ENCODE measurements at regions not wholly inside any gene's neighbourhood (a gene's known extent, or its start where the extent isn't known, plus 50 kb on each side); places are given as distances from the start of the nearest gene placed in this dataset.
"Not testable (repeated sequence)": the region's sequence is repeated elsewhere in the genome, so short reads cannot be mapped to it uniquely, and the experiment has no call there.

DNA sequence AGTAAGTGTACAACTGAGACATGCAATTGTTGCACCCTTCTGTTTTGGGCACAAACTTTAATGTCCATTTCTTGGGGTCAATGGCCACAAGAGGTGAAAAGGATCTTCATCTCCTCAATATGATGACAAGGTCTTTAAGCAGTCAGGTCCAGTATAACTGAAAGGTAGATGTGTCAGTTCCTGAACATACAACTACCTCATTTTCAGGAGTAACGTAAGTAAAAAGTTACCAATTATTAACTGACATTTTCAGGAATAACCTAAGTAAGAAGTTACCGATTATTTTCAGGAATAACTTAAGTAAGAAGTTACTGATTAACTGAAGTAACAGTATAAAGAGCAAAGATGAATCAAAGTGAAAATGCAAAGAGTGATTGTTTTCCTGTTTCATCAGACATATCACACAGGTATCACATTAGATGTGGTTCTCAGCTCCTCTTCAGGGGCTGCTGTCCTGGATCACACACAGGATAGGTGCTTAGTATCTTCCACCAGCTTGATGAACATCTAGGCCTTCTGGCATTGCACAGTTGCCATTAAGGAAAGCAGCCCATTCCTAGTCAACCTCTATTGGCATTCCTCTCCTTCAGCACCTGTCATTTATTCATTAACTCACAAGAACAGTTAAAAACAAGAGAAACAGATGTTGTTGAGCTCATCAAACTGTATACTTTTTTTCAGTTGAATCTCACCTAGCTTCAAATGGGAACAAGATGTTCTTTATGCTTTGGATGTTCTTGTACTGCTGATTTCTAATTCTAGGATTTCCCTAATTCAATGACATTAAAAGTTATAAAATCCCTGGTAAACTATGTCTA lies 200.0 kb downstream of the FOXG1 start:
- TF ChIP-seq, protein P1, sequence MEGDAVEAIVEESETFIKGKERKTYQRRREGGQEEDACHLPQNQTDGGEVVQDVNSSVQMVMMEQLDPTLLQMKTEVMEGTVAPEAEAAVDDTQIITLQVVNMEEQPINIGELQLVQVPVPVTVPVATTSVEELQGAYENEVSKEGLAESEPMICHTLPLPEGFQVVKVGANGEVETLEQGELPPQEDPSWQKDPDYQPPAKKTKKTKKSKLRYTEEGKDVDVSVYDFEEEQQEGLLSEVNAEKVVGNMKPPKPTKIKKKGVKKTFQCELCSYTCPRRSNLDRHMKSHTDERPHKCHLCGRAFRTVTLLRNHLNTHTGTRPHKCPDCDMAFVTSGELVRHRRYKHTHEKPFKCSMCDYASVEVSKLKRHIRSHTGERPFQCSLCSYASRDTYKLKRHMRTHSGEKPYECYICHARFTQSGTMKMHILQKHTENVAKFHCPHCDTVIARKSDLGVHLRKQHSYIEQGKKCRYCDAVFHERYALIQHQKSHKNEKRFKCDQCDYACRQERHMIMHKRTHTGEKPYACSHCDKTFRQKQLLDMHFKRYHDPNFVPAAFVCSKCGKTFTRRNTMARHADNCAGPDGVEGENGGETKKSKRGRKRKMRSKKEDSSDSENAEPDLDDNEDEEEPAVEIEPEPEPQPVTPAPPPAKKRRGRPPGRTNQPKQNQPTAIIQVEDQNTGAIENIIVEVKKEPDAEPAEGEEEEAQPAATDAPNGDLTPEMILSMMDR (IDR thresholded peaks at IDR 0.05; ENCODE audit: insufficient read depth, low read length, poor library complexity, severe bottlenecking) = no peak
- H3K4me3 ChIP-seq (replicated peaks; ENCODE audit: low read depth, low read length) = no peak overlapping the region
- no peaks in the 10 kb centered on the region for H3K36me3 ChIP-seq (ENCODE audit: control insufficient read depth, insufficient read depth, low read length)
- DNase-seq (ENCODE audit: extremely low read depth, insufficient read length) = no peak
- no peaks in the 10 kb centered on the region for H3K27me3 ChIP-seq (replicated peaks; ENCODE audit: control insufficient read depth, insufficient read depth, low read length)

DNA sequence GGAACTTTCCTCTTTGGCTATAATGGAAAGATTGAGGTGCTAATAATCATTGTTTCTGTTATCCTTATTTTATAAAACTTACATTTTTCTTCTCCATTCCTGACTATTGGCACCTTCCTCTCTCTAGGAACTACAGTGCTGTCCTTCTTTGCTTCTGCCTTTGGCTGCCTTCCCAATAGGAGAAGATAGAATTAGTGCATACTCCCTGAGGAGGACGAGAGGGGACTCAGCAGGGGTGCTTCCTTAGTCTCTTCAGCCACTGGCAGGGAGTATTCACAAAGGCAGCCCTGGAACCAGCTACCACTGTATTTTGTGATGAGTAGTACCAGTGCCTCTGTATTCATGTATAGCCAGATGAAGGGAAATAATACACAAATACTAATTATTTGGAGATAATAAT lies 208.5 kb downstream of the FOXG1 start:
- no peak for DNase-seq (ENCODE audit: extremely low read depth, insufficient read length)
- H3K27me3 ChIP-seq (replicated peaks; ENCODE audit: control insufficient read depth, insufficient read depth, low read length) = no peaks in the 10 kb centered on the region
- no peak overlapping the region for H3K4me3 ChIP-seq (replicated peaks; ENCODE audit: low read depth, low read length)
- H3K36me3 ChIP-seq (ENCODE audit: control insufficient read depth, insufficient read depth, low read length) = no peaks in the 10 kb centered on the region
- TF ChIP-seq, protein P1 (IDR thresholded peaks at IDR 0.05; ENCODE audit: insufficient read depth, low read length, poor library complexity, severe bottlenecking) = no peak

DNA sequence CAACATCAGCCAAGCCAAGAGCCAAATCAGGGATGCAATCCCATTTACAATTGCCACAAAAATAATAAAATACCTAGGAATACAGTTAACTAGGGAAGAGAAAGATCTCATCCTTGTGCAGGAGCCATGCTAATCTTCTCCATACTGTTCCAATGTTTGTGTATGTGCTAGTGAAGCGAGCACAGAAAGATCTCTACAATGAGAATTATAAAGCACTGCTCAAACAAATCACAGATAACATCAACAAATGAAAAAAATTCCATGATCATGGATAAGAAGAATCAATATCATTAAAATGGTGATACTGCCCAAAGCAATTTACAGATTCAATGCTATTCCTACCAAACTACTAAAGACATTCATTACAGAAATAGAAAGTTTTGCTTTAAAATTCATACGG lies 215.6 kb downstream of the FOXG1 start:
- H3K4me3 ChIP-seq (replicated peaks; ENCODE audit: low read depth, low read length) = no peak overlapping the region
- no peak for DNase-seq (ENCODE audit: extremely low read depth, insufficient read length)
- H3K27me3 ChIP-seq (replicated peaks; ENCODE audit: control insufficient read depth, insufficient read depth, low read length) = no peaks in the 10 kb centered on the region
- TF ChIP-seq, protein P1 (IDR thresholded peaks at IDR 0.05; ENCODE audit: insufficient read depth, low read length, poor library complexity, severe bottlenecking) = no peak
- no peaks in the 10 kb centered on the region for H3K36me3 ChIP-seq (ENCODE audit: control insufficient read depth, insufficient read depth, low read length)

DNA sequence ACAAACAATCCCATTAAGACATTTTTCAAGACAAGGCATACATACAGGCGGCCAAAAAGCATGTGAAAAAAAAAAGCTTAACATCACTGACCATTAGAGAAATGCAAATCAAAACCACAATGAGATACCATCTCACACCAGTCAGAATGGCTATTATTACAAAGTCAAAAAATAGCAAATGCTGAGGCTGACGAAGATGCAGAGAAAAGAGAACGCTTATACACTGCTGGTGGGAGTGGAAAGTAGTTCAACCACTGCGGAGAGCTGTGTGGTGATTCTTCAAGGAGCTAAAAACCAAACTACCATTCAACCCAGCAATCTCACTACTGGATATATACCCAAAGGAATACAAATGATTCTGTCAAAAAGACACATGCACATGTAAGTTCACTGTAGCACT lies 216.7 kb downstream of the FOXG1 start:
- TF ChIP-seq, protein P1 (IDR thresholded peaks at IDR 0.05; ENCODE audit: insufficient read depth, low read length, poor library complexity, severe bottlenecking) = no peak
- no peaks in the 10 kb centered on the region for H3K27me3 ChIP-seq (replicated peaks; ENCODE audit: control insufficient read depth, insufficient read depth, low read length)
- DNase-seq (ENCODE audit: extremely low read depth, insufficient read length) = no peak
- no peaks in the 10 kb centered on the region for H3K36me3 ChIP-seq (ENCODE audit: control insufficient read depth, insufficient read depth, low read length)
- H3K4me3 ChIP-seq (replicated peaks; ENCODE audit: low read depth, low read length) = no peak overlapping the region

DNA sequence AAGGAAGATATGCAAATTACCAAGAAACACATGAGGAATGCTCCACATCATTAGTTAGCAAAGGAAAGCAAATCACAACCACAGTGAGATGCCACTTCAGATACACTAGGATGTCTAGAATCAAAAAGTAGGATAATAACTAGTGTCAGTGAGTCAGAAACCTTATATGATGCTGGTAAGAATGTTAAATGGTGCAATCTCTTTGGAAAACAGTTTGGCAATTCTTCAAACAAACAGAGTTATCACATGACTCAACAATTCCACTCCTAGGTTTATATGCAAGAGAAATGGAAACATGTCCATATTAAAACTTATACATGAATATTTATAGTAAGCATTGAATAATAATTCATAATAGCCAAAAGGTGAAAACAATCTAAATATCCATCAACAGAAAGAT lies 220.9 kb downstream of the FOXG1 start:
- TF ChIP-seq, protein P1 (IDR thresholded peaks at IDR 0.05; ENCODE audit: insufficient read depth, low read length, poor library complexity, severe bottlenecking) = no peak
- Histone ChIP-seq H3K36me3 (ENCODE audit: control insufficient read depth, insufficient read depth, low read length) (no peaks in the 10 kb centered on the region), H3K4me3 (replicated peaks; ENCODE audit: low read depth, low read length) (no peak overlapping the region), H3K27me3 (replicated peaks; ENCODE audit: control insufficient read depth, insufficient read depth, low read length) (no peaks in the 10 kb centered on the region)
- no peak for DNase-seq (ENCODE audit: extremely low read depth, insufficient read length)

DNA sequence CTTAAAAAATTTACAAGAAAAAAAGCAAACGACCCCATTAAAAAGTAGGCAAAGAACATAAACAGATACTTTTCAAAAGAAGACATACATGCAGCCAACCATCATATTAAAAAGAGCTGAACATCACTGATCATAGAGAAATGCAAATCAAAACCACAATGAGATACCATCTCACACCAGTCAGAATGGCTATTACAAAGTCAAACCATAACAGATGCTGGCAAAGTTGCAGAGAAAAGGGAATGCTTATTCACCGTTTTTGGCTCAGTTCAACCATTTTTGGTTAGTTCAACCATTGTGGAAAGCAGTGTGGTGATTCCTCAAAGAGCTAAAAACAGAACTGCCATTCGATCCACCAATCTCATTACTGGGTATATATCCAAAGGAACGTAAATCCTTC lies 230.6 kb downstream of the FOXG1 start:
- not testable (repeated sequence) for DNase-seq (ENCODE audit: extremely low read depth, insufficient read length); H3K4me3 ChIP-seq (replicated peaks; ENCODE audit: low read depth, low read length); H3K36me3 ChIP-seq (ENCODE audit: control insufficient read depth, insufficient read depth, low read length); H3K27me3 ChIP-seq (replicated peaks; ENCODE audit: control insufficient read depth, insufficient read depth, low read length)
